OCI-LY1 (cell line): ENCODE measurements at regions not wholly inside any gene's neighbourhood (a gene's known extent, or its start where the extent isn't known, plus 50 kb on each side); places are given as distances from the start of the nearest gene placed in this dataset.

ENCODE experiments used
- H2AFZ ChIP-seq: fragments of 200-600 bp; sonication (generic), shearing (Covaris generic); 2 replicates; pipeline ENCODE4 v1.6.0; 2014; ENCODE audit warnings: antibody characterized with exemption, mild to moderate bottlenecking, low read length
- H3F3A ChIP-seq: fragments of 200-600 bp; sonication (generic), shearing (Covaris generic); 2 replicates; pipeline ENCODE4 v1.6.0; 2014; ENCODE audit warnings: mild to moderate bottlenecking, antibody characterized with exemption, low read length, moderate library complexity; ENCODE audit not compliant: insufficient read depth
- H3K27ac ChIP-seq: fragments of 200-600 bp; sonication (generic); 2 replicates; pipeline ENCODE4 v1.5.1; 2014; ENCODE audit warnings: low read length, mixed run types, mild to moderate bottlenecking, low read depth; ENCODE audit not compliant: poor library complexity, severe bottlenecking
- H3K27me3 ChIP-seq: fragments of 200-600 bp; sonication (generic); 2 replicates; pipeline ENCODE4 v1.6.0; 2014; ENCODE audit warnings: antibody characterized with exemption, mild to moderate bottlenecking, low read length, moderate library complexity; ENCODE audit not compliant: insufficient read depth
- H3K36me3 ChIP-seq: fragments of 200-600 bp; sonication (generic); 2 replicates; pipeline ENCODE4 v1.6.1; 2014; ENCODE audit warnings: mild to moderate bottlenecking, antibody characterized with exemption, low read length, moderate library complexity, mixed read lengths; ENCODE audit not compliant: insufficient read depth
- H3K4me1 ChIP-seq: fragments of 200-600 bp; sonication (generic); 2 replicates; pipeline ENCODE4 v1.5.1; 2014; ENCODE audit warnings: mild to moderate bottlenecking, low read length, moderate library complexity; ENCODE audit not compliant: insufficient read depth, severe bottlenecking
- H3K4me2 ChIP-seq: fragments of 200-600 bp; sonication (generic), shearing (Covaris generic); 2 replicates; pipeline ENCODE4 v1.6.1; 2014; ENCODE audit warnings: low read length
- H3K4me3 ChIP-seq: fragments of 200-600 bp; sonication (generic); 2 replicates; pipeline ENCODE4 v1.5.1; 2014; ENCODE audit warnings: low read length, low read depth, mild to moderate bottlenecking, mixed read lengths; ENCODE audit not compliant: poor library complexity, severe bottlenecking
- H3K79me2 ChIP-seq: fragments of 200-600 bp; shearing (Covaris generic); 2 replicates; pipeline ENCODE4 v1.6.1; 2016; ENCODE audit warnings: mixed run types, low read length, mixed read lengths; ENCODE audit not compliant: insufficient read depth
- H3K9ac ChIP-seq: fragments of 200-600 bp; sonication (generic), shearing (Covaris generic); 2 replicates; pipeline ENCODE4 v1.6.1; 2014; ENCODE audit warnings: mild to moderate bottlenecking, low read length, mixed read lengths
- H3K9me2 ChIP-seq: fragments of 200-600 bp; sonication (generic), shearing (Covaris generic); 2 replicates; pipeline ENCODE4 v1.6.1; 2014; ENCODE audit warnings: low read depth, mild to moderate bottlenecking, low read length, mixed read lengths
- H3K9me3 ChIP-seq: fragments of 200-600 bp; shearing (Covaris generic); 2 replicates; pipeline ENCODE4 v1.6.1; 2014; ENCODE audit warnings: low read length, mixed read lengths
- H4K20me1 ChIP-seq: fragments of 200-600 bp; sonication (generic), shearing (Covaris generic); 2 replicates; pipeline ENCODE4 v1.6.0; 2016; ENCODE audit warnings: mild to moderate bottlenecking, low read length; ENCODE audit not compliant: insufficient read depth
- EZH2 ChIP-seq: fragments of 200-600 bp; sonication (generic), shearing (Covaris generic); IDR thresholded peaks from 2 replicates; pipeline ENCODE4 v1.8.0; 2017; ENCODE audit warnings: borderline replicate concordance, mixed run types, mild to moderate bottlenecking, antibody characterized with exemption, low read length, moderate library complexity, mixed read lengths
- TF ChIP-seq, protein P1 (sequence below): fragments of 200-600 bp; sonication (generic), shearing (Covaris generic); IDR thresholded peaks from 2 replicates; pipeline ENCODE4 v1.5.1; 2017; ENCODE audit warnings: mild to moderate bottlenecking, antibody characterized with exemption, low read length, moderate library complexity, mixed read lengths

GRCh38 chr7:12975412-12975811 is 288.0 kb downstream of the ARL4A start:
- H3K27ac ChIP-seq: no peak overlapping the region
- H3K4me2 ChIP-seq: no peak overlapping the region

DNA sequence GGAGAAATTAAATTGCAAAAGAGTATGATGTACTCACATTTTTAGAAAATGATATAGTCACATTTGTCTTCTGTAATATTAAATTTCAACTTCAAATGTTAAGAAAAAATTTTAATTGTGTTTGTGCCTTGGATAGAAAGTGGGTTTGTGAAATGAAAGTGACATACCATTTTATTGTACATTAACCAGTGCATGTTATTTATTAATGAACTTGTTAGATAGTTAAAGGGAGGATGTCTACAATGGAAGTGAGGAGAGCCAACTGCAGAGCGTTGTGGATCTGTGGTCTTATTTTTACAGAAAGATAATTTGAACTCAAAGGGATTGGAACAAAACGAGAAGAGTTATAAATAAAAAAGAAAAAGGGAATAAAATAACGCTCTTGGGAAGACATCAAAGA is 291.7 kb downstream of the ARL4A start:
- Histone ChIP-seq H3K27ac (no peak overlapping the region), H3K4me1 (no peaks in the 10 kb centered on the region), H2AFZ (no peak overlapping the region), H4K20me1 (no peaks in the 10 kb centered on the region), H3K4me2 (no peak overlapping the region), H3K79me2 (no peaks in the 10 kb centered on the region), H3K36me3 (no peaks in the 10 kb centered on the region), H3K27me3 (no peaks in the 10 kb centered on the region), H3K4me3 (no peak overlapping the region), H3K9ac (no peak overlapping the region), H3K9me3 (no peaks in the 10 kb centered on the region), H3K9me2 (no peaks in the 10 kb centered on the region), H3F3A (no peaks in the 10 kb centered on the region)
- TF ChIP-seq, protein P1, sequence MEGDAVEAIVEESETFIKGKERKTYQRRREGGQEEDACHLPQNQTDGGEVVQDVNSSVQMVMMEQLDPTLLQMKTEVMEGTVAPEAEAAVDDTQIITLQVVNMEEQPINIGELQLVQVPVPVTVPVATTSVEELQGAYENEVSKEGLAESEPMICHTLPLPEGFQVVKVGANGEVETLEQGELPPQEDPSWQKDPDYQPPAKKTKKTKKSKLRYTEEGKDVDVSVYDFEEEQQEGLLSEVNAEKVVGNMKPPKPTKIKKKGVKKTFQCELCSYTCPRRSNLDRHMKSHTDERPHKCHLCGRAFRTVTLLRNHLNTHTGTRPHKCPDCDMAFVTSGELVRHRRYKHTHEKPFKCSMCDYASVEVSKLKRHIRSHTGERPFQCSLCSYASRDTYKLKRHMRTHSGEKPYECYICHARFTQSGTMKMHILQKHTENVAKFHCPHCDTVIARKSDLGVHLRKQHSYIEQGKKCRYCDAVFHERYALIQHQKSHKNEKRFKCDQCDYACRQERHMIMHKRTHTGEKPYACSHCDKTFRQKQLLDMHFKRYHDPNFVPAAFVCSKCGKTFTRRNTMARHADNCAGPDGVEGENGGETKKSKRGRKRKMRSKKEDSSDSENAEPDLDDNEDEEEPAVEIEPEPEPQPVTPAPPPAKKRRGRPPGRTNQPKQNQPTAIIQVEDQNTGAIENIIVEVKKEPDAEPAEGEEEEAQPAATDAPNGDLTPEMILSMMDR: no peak
- no peak for TF ChIP-seq EZH2

More at GRCh38 chr7:12975412-12975811, 288.0 kb downstream of the ARL4A start:
- no peaks in the 10 kb centered on the region for H3K36me3 ChIP-seq
- no peaks in the 10 kb centered on the region for H3K79me2 ChIP-seq
- no peaks in the 10 kb centered on the region for H4K20me1 ChIP-seq
- no peak overlapping the region for H3K4me3 ChIP-seq
- H3F3A ChIP-seq: no peaks in the 10 kb centered on the region
- H3K9ac ChIP-seq: no peak overlapping the region
- no peaks in the 10 kb centered on the region for H3K9me2 ChIP-seq
- TF ChIP-seq, protein P1: no peak
- TF ChIP-seq EZH2: no peak
- no peaks in the 10 kb centered on the region for H3K9me3 ChIP-seq
- no peak overlapping the region for H2AFZ ChIP-seq
- H3K27me3 ChIP-seq: no peaks in the 10 kb centered on the region
- no peaks in the 10 kb centered on the region for H3K4me1 ChIP-seq

GRCh38 chr7:12982178-12982577 is 294.7 kb downstream of the ARL4A start:
- H4K20me1 ChIP-seq: no peaks in the 10 kb centered on the region
- no peak overlapping the region for H3K27ac ChIP-seq
- H3F3A ChIP-seq: no peaks in the 10 kb centered on the region
- TF ChIP-seq EZH2: no peak
- TF ChIP-seq, protein P1: no peak
- no peaks in the 10 kb centered on the region for H3K9me3 ChIP-seq
- H3K9me2 ChIP-seq: no peaks in the 10 kb centered on the region
- no peak overlapping the region for H3K4me2 ChIP-seq
- H3K79me2 ChIP-seq: no peaks in the 10 kb centered on the region
- H2AFZ ChIP-seq: no peak overlapping the region
- no peaks in the 10 kb centered on the region for H3K4me1 ChIP-seq
- no peaks in the 10 kb centered on the region for H3K36me3 ChIP-seq
- no peak overlapping the region for H3K4me3 ChIP-seq
- H3K27me3 ChIP-seq: no peaks in the 10 kb centered on the region
- no peak overlapping the region for H3K9ac ChIP-seq
